Activated CD8-positive, alpha-beta memory T cell treated with anti-CD3 and anti-CD28 coated beads, Interleukin-2, amount 50 U/mL, for 48 hours (primary cell): ENCODE measurements at regions not wholly inside any gene's neighbourhood (a gene's known extent, or its start where the extent isn't known, plus 50 kb on each side); places are given as distances from the start of the nearest gene placed in this dataset.

Experiments
- DNase-seq: peaks from one replicate; pipeline ENCODE4 v3.0.0-alpha.2; 2020

DNA sequence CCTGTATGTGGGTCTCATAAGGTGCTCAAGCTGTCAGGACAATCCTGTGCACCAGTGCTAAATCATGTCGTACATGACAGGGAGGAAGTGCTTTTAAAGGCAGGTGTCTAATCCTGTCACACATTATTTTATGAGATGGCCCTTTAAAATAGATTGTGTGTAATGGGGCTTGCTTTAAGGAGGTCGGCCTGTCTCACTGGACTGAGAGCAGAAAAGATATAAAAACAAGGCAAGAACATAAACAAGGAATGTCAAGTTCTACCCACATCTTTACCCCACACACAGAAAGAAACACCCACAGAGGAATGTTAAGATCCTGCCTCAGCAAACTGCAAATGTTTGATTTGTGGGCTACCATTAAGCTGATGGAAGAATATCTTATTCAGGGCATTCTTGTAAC lies 279.0 kb downstream of the FOXA2 start:
- no peak for DNase-seq

- DNase-seq: no peak
Observed at GRCh38 chr20:22303523-22303922, 280.8 kb downstream of the FOXA2 start.

DNA sequence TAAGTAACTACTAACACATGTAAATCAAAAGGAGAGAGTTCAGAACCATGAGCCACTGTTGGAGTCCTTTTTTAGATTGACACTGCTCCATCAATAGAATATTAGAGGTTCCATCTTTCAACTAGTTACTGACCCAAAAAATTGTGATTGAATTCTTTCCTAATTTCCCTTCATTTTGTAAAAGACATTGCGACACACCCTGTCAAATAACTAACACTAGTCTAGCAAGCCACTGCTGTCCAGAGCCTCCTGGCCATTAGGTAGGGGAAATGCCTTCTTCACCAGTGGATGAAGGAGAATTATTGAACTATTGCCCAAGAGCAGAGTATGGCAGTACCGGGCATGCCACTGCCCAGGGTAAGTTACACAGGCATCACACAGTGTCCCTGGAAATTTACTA lies 282.3 kb downstream of the FOXA2 start:
- DNase-seq: no peak

GRCh38 chr20:22293886-22294285 lies 290.5 kb downstream of the FOXA2 start:
- DNase-seq: no peak

DNA sequence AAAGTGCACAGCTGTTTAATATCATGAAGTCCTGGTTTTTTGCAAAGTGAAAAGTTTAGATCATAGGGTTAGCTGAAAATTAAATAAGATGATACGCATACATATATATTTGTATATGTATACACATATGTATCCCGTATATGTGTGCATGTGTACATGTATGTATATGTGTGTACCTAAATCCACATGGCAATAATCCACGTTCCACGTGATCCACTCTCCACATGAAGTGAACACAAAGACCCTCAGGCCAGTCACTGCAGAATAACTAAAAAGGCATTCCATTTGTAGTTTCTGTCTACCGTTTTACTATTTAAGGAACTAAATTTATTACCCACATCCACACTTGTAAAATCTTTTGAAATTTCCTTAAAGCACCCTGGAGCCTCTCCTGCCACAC lies 294.9 kb downstream of the FOXA2 start:
- no peak for DNase-seq

GRCh38 chr20:22288957-22289356 lies 295.4 kb downstream of the FOXA2 start:
- DNase-seq: no peak

DNA sequence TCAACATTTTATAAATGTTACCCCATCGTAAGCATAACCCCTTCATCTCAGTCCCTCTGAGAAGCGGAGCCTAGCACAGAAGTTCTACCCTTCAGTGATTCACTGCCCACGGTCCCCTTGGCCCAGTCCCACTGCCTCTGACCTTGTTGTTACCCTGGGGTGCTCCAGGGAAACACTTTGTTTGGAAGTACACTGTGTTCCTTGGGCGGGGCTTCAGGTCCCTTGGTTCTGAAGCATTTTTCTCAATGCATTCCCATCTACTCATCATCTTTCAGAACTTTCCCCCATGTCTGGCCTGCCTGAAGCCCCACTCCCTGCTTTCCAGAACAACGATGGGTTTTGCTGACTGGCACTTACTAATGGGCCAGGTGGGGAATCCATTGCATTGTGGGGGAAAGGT lies 296.2 kb downstream of the FOXA2 start:
- DNase-seq: no peak

- DNase-seq: no peak
Observed at GRCh38 chr20:22285555-22285954, 298.8 kb downstream of the FOXA2 start.

GRCh38 chr20:22282696-22283095 lies 301.7 kb downstream of the FOXA2 start:
- no peak for DNase-seq

- DNase-seq: no peak
Observed at GRCh38 chr20:22274330-22274729, 310.0 kb downstream of the FOXA2 start.

GRCh38 chr20:22268675-22269074 lies 315.7 kb downstream of the FOXA2 start:
- DNase-seq: no peak

- DNase-seq: no peak
Observed at GRCh38 chr20:22264917-22265316, 319.5 kb downstream of the FOXA2 start.

- DNase-seq: no peak
Observed at GRCh38 chr20:22260506-22260905, 323.9 kb downstream of the FOXA2 start.

DNA sequence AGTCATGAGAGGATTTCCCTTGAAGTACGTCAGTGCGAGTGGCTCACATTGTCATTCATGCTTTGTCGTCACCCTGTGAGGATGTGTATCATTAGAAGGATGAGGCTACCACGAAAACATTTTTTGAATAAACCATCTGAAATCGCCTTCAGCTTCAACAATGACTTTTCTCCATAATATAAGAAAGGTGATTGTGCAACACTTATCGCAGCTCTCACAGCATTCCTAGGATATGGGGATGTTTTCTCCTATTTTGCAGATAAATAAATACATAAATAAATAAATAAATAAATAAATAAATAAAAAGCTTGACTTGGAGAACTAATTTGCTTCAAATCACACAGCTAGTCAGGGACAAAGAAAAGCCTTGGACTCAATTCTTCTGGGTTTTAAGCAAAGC lies 326.5 kb downstream of the FOXA2 start:
- no peak for DNase-seq

DNA sequence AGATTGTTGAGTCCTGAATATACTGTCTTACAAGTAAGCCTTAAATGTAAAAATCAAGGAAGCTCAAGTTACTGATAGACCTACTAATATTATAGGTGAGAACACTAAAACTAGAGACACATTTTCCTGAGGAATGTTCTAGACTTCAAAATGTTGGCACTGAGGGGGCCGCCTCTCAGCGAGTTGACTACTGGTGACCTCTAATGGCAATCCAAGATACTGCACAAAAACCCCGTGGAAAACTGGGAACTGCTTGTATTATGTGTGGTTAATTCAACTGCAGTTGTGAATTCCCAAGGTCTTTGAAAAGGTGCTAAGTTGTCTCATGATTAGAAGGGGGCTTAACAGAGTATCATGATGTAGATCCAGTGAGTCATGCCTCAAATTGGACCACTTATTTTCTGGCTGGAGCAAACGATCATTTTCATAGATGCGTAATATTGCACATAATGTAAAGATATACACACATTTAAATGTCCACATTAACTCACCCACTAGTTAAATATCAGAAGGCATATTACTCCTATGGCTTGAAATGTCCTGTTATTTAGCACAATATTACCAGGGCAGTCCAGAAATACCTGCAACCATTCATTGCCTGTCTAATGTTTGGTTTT lies 336.2 kb downstream of the FOXA2 start:
- DNase-seq: no peak

DNA sequence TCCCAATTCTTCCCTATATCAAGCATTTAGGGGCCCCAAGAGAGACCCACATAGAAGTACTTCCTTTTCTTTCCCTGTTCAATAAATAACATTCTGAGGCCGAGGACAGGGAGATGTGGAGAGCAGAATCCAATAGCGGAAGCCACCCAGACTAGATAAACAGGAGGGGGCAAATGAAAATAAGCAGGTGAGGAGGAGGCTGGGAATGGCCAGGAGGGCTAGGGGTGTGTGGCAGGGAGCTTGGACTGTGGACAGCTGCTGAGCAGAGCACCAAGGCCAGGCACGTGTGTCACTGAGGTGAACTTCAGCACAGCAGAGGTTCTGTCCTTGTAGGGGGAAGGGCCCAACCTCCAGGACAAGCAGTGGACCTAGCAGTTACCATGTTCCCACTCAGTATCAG lies 339.2 kb downstream of the FOXA2 start:
- DNase-seq: no peak

DNA sequence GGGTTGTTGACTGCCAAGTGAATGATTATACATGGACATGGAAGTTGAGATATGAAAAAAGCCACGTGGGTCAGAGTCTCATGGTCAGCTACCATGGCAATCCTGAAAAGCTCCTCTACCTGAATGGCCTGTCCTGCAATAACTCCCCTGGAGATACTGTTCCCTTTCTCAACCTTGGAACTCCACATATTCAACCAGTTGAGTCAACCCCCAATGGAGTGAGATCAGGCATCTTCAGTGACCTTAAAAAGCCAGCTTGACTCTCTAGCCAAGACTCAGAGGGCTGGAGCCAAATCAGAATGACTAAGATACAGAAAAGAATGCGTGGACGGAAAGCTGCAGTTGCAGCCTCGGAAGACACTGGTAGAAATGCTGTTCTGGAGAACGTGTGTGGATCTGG lies 341.3 kb downstream of the FOXA2 start:
- no peak for DNase-seq

DNA sequence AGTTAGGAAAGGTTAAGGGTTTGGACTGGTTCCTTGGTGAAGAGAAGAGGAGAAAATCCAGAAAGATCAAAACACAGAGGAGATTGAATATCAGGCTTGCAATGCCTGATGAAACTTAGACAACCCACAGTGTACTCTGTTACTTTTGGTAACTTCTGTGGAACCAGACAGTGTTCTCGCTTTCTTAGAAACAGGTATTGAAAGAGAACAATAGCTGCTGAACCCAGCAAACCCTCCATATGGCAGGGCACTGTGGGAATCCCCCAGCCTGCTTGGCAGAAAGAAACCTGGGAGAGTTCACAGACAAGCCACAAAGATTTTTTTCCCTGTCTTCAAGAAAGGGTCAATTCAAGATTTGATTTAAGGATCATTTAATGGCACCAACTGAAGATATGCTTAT lies 342.8 kb downstream of the FOXA2 start:
- DNase-seq: no peak

- no peak for DNase-seq
Observed at GRCh38 chr20:22232923-22233322, 351.4 kb downstream of the FOXA2 start.

- no peak for DNase-seq
Observed at GRCh38 chr20:22232473-22232872, 351.9 kb downstream of the FOXA2 start.

DNA sequence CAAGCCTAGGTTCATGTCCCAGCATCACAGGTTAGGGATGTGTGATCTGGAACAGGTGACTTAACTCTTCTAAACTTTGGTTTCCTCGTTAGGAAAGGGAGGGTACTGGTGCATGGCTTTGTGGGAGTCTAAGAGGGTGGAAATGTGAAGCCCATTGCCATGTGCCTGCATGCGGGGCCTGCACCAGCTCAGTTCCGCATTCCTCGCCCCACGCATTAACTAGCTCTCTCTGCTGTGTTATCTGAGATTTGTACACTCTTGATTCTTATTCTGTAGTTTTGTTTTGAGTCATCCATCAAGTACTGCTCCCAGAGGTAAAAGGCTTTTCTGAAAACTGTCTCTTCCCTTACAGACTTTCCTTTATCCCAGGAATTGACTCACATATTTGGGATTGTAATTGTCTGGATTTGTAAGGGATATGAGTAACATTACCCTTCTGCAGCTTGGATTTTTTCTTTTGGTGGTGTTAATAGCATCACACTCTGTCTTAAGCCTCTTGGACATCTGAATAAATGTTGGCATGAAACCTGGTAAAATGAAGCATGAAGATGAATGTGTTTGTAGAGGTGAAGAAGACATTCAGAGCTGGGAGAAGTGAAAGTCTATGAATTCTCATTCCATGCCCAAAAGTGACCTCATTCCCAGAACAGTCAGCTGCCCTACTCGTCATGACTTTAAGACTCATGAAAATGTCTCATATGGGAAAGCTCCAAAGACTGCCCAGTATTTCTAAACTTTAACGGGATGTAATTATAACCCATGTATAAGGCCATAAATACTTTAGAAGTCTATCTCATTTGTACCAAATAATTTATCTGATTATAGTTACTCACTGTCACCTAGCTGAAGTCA lies 357.3 kb downstream of the FOXA2 start:
- no peak for DNase-seq

- no peak for DNase-seq
Observed at GRCh38 chr20:22223236-22223635, 361.1 kb downstream of the FOXA2 start.

GRCh38 chr20:22217712-22218352 lies 366.5 kb downstream of the FOXA2 start:
- no peak for DNase-seq

DNA sequence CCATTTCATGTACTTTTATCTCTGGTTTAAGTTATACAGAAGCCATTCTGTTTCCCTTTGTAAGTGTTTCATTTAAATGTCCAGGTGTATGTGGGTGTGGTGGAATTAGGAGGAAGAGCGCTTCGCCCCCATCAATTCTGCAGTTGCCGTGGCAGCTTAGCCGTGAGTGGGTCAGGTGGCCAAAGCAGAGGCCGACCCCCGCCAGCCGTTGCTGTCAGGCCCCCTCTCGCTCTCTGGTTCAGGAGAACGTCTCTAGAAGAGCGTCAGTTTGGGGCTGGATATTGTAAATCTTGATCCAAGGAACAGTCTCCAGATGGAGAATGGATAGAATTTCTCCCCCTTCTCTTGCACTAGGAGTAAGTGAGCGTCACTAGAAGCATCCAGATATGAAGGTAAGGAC lies 367.4 kb downstream of the FOXA2 start:
- DNase-seq: no peak
